H9 (cell line): ENCODE measurements at regions not wholly inside any gene's neighbourhood (a gene's known extent, or its start where the extent isn't known, plus 50 kb on each side); places are given as distances from the start of the nearest gene placed in this dataset.

ENCODE experiments used
- DNase-seq: peaks from one replicate; pipeline ENCODE4 v3.0.0-alpha.2; 2017
- H2AFZ ChIP-seq: one replicate; pipeline ENCODE4 v1.6.1; 2013; ENCODE audit warnings: mild to moderate bottlenecking, low read length, control low read depth, moderate library complexity
- H2AK5ac ChIP-seq: 2 replicates; pipeline ENCODE4 v1.6.1; 2013; ENCODE audit warnings: low read length, control low read depth, mixed read lengths; ENCODE audit not compliant: insufficient read length
- H2BK120ac ChIP-seq: one replicate; pipeline ENCODE4 v1.6.1; 2013; ENCODE audit warnings: low read depth, mild to moderate bottlenecking, low read length, control low read depth, inconsistent platforms; ENCODE audit not compliant: poor library complexity, severe bottlenecking
- H2BK12ac ChIP-seq: 2 replicates; pipeline ENCODE4 v1.6.1; 2013; ENCODE audit warnings: low read length, control low read depth, mixed read lengths, low read depth; ENCODE audit not compliant: insufficient read length
- H2BK15ac ChIP-seq: 2 replicates; pipeline ENCODE4 v1.6.1; 2013; ENCODE audit warnings: low read depth, low read length, control low read depth
- H2BK20ac ChIP-seq: one replicate; pipeline ENCODE4 v1.6.1; 2013; ENCODE audit warnings: low read depth, mild to moderate bottlenecking, low read length, control low read depth, inconsistent platforms; ENCODE audit not compliant: poor library complexity, severe bottlenecking
- H2BK5ac ChIP-seq: 2 replicates; pipeline ENCODE4 v1.6.1; 2013; ENCODE audit warnings: low read length, control low read depth, mixed read lengths; ENCODE audit not compliant: insufficient read length
- H3K14ac ChIP-seq: 2 replicates; pipeline ENCODE4 v1.6.1; 2013; ENCODE audit warnings: low read length, control low read depth; ENCODE audit not compliant: insufficient read depth
- H3K18ac ChIP-seq: 2 replicates; pipeline ENCODE4 v1.6.1; 2013; ENCODE audit warnings: low read depth, mild to moderate bottlenecking, mixed read lengths, low read length, control low read depth; ENCODE audit not compliant: insufficient read length
- H3K23ac ChIP-seq: 2 replicates; pipeline ENCODE4 v1.6.1; 2013; ENCODE audit warnings: low read length, control low read depth, mixed read lengths, low read depth; ENCODE audit not compliant: insufficient read length
- H3K23me2 ChIP-seq: 2 replicates; pipeline ENCODE4 v1.6.1; 2013; ENCODE audit warnings: low read depth, mild to moderate bottlenecking, mixed read lengths, low read length, control low read depth; ENCODE audit not compliant: insufficient read length, poor library complexity, severe bottlenecking
- H3K27ac ChIP-seq: 2 replicates; pipeline ENCODE4 v1.5.1; 2013; ENCODE audit warnings: low read length, control low read depth, mixed read lengths, low read depth; ENCODE audit not compliant: insufficient read length
- H3K27me3 ChIP-seq: 2 replicates; pipeline ENCODE4 v1.6.1; 2013; ENCODE audit warnings: low read length, control low read depth, inconsistent platforms; ENCODE audit not compliant: insufficient read depth
- H3K4ac ChIP-seq: 2 replicates; pipeline ENCODE4 v1.6.1; 2013; ENCODE audit warnings: low read depth, mild to moderate bottlenecking, control low read depth, inconsistent platforms, low read length, moderate library complexity
- H3K4me1 ChIP-seq: 2 replicates; pipeline ENCODE4 v1.6.1; 2013; ENCODE audit warnings: low read length, control low read depth, inconsistent platforms; ENCODE audit not compliant: insufficient read depth
- H3K4me2 ChIP-seq: 2 replicates; pipeline ENCODE4 v1.6.1; 2013; ENCODE audit warnings: low read length, control low read depth, mixed read lengths; ENCODE audit not compliant: insufficient read length, insufficient read depth
- H3K56ac ChIP-seq: 2 replicates; pipeline ENCODE4 v1.6.1; 2013; ENCODE audit warnings: low read depth, mild to moderate bottlenecking, mixed read lengths, low read length, control low read depth; ENCODE audit not compliant: insufficient read length
- H3K79me1 ChIP-seq: 2 replicates; pipeline ENCODE4 v1.6.1; 2013; ENCODE audit warnings: low read depth, mild to moderate bottlenecking, moderate library complexity, low read length, control low read depth, inconsistent platforms; ENCODE audit not compliant: insufficient read depth, poor library complexity, severe bottlenecking
- H3K79me2 ChIP-seq: 2 replicates; pipeline ENCODE4 v1.6.1; 2013; ENCODE audit warnings: low read length, control low read depth, inconsistent platforms; ENCODE audit not compliant: insufficient read depth
- H3K9ac ChIP-seq: 2 replicates; pipeline ENCODE4 v1.6.1; 2013; ENCODE audit warnings: low read length, control low read depth, mixed read lengths; ENCODE audit not compliant: insufficient read length; ENCODE audit errors: extremely low read depth
- H3K9me3 ChIP-seq: one replicate; pipeline ENCODE4 v1.6.1; 2013; ENCODE audit warnings: low read depth, low read length, inconsistent platforms; ENCODE audit not compliant: control insufficient read depth
- H3T11ph ChIP-seq: one replicate; pipeline ENCODE4 v1.6.1; 2013; ENCODE audit warnings: mild to moderate bottlenecking, low read length, control low read depth, inconsistent platforms
- H4K20me1 ChIP-seq: one replicate; pipeline ENCODE4 v1.6.1; 2013; ENCODE audit not compliant: control insufficient read depth, insufficient read length, insufficient read depth
- H4K5ac ChIP-seq: 2 replicates; pipeline ENCODE4 v1.6.1; 2013; ENCODE audit warnings: low read depth, mild to moderate bottlenecking, mixed read lengths, low read length, control low read depth; ENCODE audit not compliant: insufficient read length
- H4K8ac ChIP-seq: replicated peaks from 2 replicates; pipeline ENCODE4 v1.6.1; 2013; ENCODE audit warnings: low read length, control low read depth, mixed read lengths, low read depth; ENCODE audit not compliant: insufficient read length
- H4K91ac ChIP-seq: 2 replicates; pipeline ENCODE4 v1.6.1; 2013; ENCODE audit warnings: low read depth, mild to moderate bottlenecking, moderate library complexity, mixed read lengths, low read length, control low read depth; ENCODE audit not compliant: insufficient read length
- H3K27ac Mint-ChIP-seq, 3 experiments: 2 replicates in 2 of 3; 3 replicates in 1 of 3; pipeline ENCODE4 v1.8.0; 2020 to 2021; ENCODE audit warnings: mixed read lengths in 3 of 3, mild to moderate bottlenecking in 1 of 3, moderate library complexity in 1 of 3
- H3K27me3 Mint-ChIP-seq: 2 replicates; pipeline ENCODE4 v1.8.0; 2021; ENCODE audit warnings: low read depth, mild to moderate bottlenecking, moderate library complexity, mixed read lengths
- H3K36me3 Mint-ChIP-seq, 3 experiments: 2 replicates in 2 of 3; 3 replicates in 1 of 3; pipeline ENCODE4 v1.8.0; 2020 to 2021; ENCODE audit warnings: low read depth in 3 of 3, mixed read lengths in 3 of 3; ENCODE audit not compliant: insufficient read depth in 1 of 3
- H3K4me1 Mint-ChIP-seq, 2 experiments: 2 replicates each; pipeline ENCODE4 v1.8.0; 2020; ENCODE audit warnings: mixed read lengths in 2 of 2
- H3K4me3 Mint-ChIP-seq, 2 experiments: 2 replicates in 1 of 2; 3 replicates in 1 of 2; pipeline ENCODE4 v1.8.0; 2020 to 2021; ENCODE audit warnings: mild to moderate bottlenecking in 2 of 2, mixed read lengths in 2 of 2, moderate library complexity in 1 of 2
- H3K9me3 Mint-ChIP-seq, 2 experiments: 2 replicates in 1 of 2; 3 replicates in 1 of 2; pipeline ENCODE4 v1.8.0; 2020; ENCODE audit warnings: mild to moderate bottlenecking in 2 of 2, mixed read lengths in 2 of 2, moderate library complexity in 1 of 2
- CTCF ChIP-seq: fragments of 200-600 bp; sonication (generic); conservative IDR thresholded peaks from 3 replicates; pipeline ENCODE4 v1.8.0; 2021; ENCODE audit warnings: antibody characterized with exemption, mild to moderate bottlenecking
- WGBS: extraction: QIAGEN DNeasy Blood & Tissue Kit; methylation state at CpG from one replicate; pipeline ENCODE4 v1.1.7; 2013; ENCODE audit warnings: missing lambda C conversion rate, low lambda C conversion rate, mixed read lengths; ENCODE audit not compliant: insufficient read length; ENCODE audit errors: extremely low coverage; 5-methylcytosine and 5-hydroxymethylcytosine counted together

- H3K14ac ChIP-seq, result no peak overlapping the region
- H3K4me3 Mint-ChIP-seq, result no peak overlapping the region
- H3K79me1 ChIP-seq, result no peaks in the 10 kb centered on the region
- no peak for TF ChIP-seq CTCF
- H3T11ph ChIP-seq, result no peak overlapping the region
- peaks cover 15 to 17% of the 10 kb centered on the region in 2 experiments for H3K4me1 Mint-ChIP-seq
- no peaks in the 10 kb centered on the region for H3K79me2 ChIP-seq
- H3K9me3 Mint-ChIP-seq, result peaks cover 0 to 7% of the 10 kb centered on the region in 2 experiments; a peak in 3 of 5 replicates
- no peak overlapping the region for H3K18ac ChIP-seq
- H2BK12ac ChIP-seq, result no peak overlapping the region
- no peak overlapping the region for H3K27ac Mint-ChIP-seq
- H3K4ac ChIP-seq, result no peak overlapping the region
- H3K27me3 Mint-ChIP-seq, result peaks cover 97% of the 10 kb centered on the region
- H2AK5ac ChIP-seq, result no peak overlapping the region
- no peak overlapping the region for H2BK15ac ChIP-seq
- no peak overlapping the region for H3K4me2 ChIP-seq
- H3K27ac ChIP-seq, result no peak overlapping the region
- H4K91ac ChIP-seq, result no peak overlapping the region
- no peak overlapping the region for H3K23ac ChIP-seq
- H3K27me3 ChIP-seq, result peaks cover 9% of the 10 kb centered on the region; the same call in 1 of the 2 replicates
- no peak overlapping the region for H2BK20ac ChIP-seq
- H2BK120ac ChIP-seq, result no peak overlapping the region
- no peak overlapping the region for H2AFZ ChIP-seq
- no peak overlapping the region for H3K9ac ChIP-seq
- no peak overlapping the region for H4K8ac ChIP-seq
- WGBS, result no CpG with 5 or more reads among the region's 2 CpGs
- H4K5ac ChIP-seq, result no peak overlapping the region
- no peak for DNase-seq
- H3K36me3 Mint-ChIP-seq, result no peaks in the 10 kb centered on the region; a peak in 1 of 7 replicates
- no peak overlapping the region for H3K56ac ChIP-seq
- H4K20me1 ChIP-seq, result no peaks in the 10 kb centered on the region
- H3K4me1 ChIP-seq, result no peaks in the 10 kb centered on the region
- no peaks in the 10 kb centered on the region for H3K23me2 ChIP-seq
- H3K9me3 ChIP-seq, result no peaks in the 10 kb centered on the region
- no peak overlapping the region for H2BK5ac ChIP-seq
Observed at GRCh38 chr22:22137891-22138290, 106.7 kb upstream of the VPREB1 start.
